SK-N-SH treated with all-trans-retinoic acid at 6 μM for 48 hours (cell line): ENCODE measurements at regions not wholly inside any gene's neighbourhood (a gene's known extent, or its start where the extent isn't known, plus 50 kb on each side); places are given as distances from the start of the nearest gene placed in this dataset.

Source experiments
- CREB5 ChIP-seq: fragments of 250-450 bp; sonication (Bioruptor Pico); IDR thresholded peaks from 2 replicates; pipeline ENCODE4 v1.5.1; 2020; ENCODE audit warnings: low read depth, mild to moderate bottlenecking, moderate library complexity
- ESRRG ChIP-seq: fragments of 250-450 bp; sonication (Bioruptor Pico); IDR thresholded peaks from 2 replicates; pipeline ENCODE4 v1.6.1; 2021; ENCODE audit warnings: mild to moderate bottlenecking
- OSR1 ChIP-seq: fragments of 250-450 bp; sonication (Bioruptor Pico); IDR thresholded peaks from 2 replicates; pipeline ENCODE4 v1.8.0; 2022; ENCODE audit warnings: moderate library complexity, mild to moderate bottlenecking, inconsistent platforms
- PATZ1 ChIP-seq: fragments of 250-450 bp; sonication (Bioruptor Pico); IDR thresholded peaks from 2 replicates; pipeline ENCODE4 v1.8.0; 2020; ENCODE audit warnings: mild to moderate bottlenecking, moderate library complexity, borderline replicate concordance
- SNAI2 ChIP-seq: fragments of 250-450 bp; sonication (Bioruptor Pico); IDR thresholded peaks from 2 replicates; pipeline ENCODE4 v1.5.0; 2020; ENCODE audit warnings: mild to moderate bottlenecking, moderate library complexity

- no peak for TF ChIP-seq CREB5
- no peak for TF ChIP-seq SNAI2 (CRISPR knock-in tag)
- no peak for TF ChIP-seq ESRRG (CRISPR knock-in tag)
- no peak for TF ChIP-seq OSR1 (CRISPR knock-in tag)
- TF ChIP-seq PATZ1 (CRISPR knock-in tag), result no peak
Measured at GRCh38 chr2:240289701-240290431, 145.6 kb upstream of the GPC1 start.
